ENCODE measurements at regions not wholly inside any gene's neighbourhood (a gene's known extent, or its start where the extent isn't known, plus 50 kb on each side); places are given as distances from the start of the nearest gene placed in this dataset.

DNA sequence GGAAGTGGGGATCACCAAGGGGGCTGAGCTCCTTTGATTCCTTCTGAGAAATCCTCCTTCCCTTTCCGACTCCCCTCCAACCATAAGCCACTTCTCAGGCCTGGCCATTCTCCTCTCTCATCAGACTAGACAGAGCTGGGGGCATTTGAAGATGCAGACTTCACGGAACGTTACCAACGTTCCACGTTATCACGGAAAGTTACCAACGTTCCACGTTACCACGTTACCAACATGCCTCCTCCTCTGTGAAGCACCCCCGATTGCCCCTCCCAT, 85.4 kb upstream of the WWC2 start:
- DNase-seq (ENCODE audit: low read depth, low spot score) (no peak), ATAC-seq (no peak)
- ChIA-PET RAD21 (ENCODE audit: low non-redundant PET in 1 of 2, low total read pairs in 2 of 2, uncharacterized antibody in 2 of 2, unreplicated experiment in 2 of 2) (no interaction called here), POLR2A (interaction anchor here (0.6 kb wide), 1 partner anchor 102 kb away, joined by 3 read pairs; no protein-coding TSS in a partner anchor), CTCF (no interaction called here)
- intact Hi-C loops (cut with micrococcal nuclease) = no loop called here
- Histone ChIP-seq H3K27me3 (ENCODE audit: insufficient read depth, low read length) (peaks cover 20% of the 10 kb centered on the region; the same call in 1 of the 2 replicates), H2AFZ (ENCODE audit: low read depth, low read length, poor library complexity, severe bottlenecking) (no peak overlapping the region), H3K4me1 (ENCODE audit: control insufficient read depth in 1 of 2, insufficient read depth in 2 of 2, low read length in 2 of 2) (no peaks in the 10 kb centered on the region), H3K4me2 (ENCODE audit: low read length) (no peak overlapping the region), H3K79me2 (ENCODE audit: insufficient read depth, low read length) (no peaks in the 10 kb centered on the region), H3K36me3 (ENCODE audit: control insufficient read depth in 1 of 2, insufficient read depth in 2 of 2, low read length in 2 of 2) (no peaks in the 10 kb centered on the region), H3K9me2 (ENCODE audit: insufficient read depth) (no peaks in the 10 kb centered on the region), H3K4me3 (replicated peaks in 1 of 2; ENCODE audit: low read depth in 1 of 2, low read length in 2 of 2) (no peak overlapping the region), H3K9me3 (ENCODE audit: control insufficient read depth in 1 of 2, insufficient read depth in 1 of 2, low read depth in 1 of 2, low read length in 2 of 2) (no peaks in the 10 kb centered on the region), H4K20me1 (ENCODE audit: insufficient read depth) (no peaks in the 10 kb centered on the region), H3K27ac (ENCODE audit: low read depth, low read length) (no peak overlapping the region), H3K9ac (ENCODE audit: low read length) (no peak overlapping the region)
- no TSS peak for BruUV-seq (replicated peaks)
- no peak for TF ChIP-seq SRF (IDR thresholded peaks at IDR 0.05; ENCODE audit: low read depth)

DNA sequence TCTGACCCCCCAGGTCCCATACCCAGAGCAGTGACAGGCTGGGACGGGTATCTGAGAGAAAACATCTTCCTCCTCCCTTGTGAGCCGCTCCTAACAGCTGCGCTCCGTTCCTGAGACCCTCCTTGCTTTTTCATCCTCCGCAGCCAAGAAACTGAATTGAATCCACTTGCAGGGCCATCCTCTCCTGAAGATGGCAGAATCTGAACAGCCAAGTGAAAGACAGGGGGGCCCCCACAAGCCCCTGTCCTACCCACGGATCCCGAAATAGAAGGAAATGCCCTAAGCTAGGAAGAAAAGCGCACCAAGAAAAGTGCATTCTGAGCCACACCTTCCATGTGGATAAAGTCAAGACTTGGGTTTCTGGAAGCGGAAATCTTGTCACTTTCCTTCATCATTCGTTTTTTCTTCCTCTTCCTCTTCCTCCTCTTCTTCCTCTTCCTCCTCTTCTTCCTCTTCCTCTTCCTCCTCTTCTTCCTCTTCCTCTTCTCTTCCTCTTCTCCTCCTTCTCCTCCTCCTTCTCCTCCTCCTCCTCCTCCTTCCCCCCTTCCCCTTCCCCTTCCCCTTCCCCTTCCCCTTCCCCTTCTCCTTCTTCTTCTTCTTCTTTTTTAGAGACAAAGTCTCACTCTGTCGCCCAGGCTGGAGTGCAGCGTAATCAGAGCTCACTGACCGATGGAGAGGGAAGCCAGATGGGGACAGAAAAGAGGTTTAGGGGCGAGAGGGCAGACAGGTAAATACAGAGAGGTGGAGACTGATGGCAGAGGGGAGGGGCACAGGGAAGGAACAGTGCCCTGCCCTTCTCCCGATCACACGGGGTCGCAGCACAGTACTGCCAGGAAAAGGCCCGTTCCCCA, 86.0 kb upstream of the WWC2 start:
- Histone ChIP-seq H3K9ac (ENCODE audit: low read length) (no peak overlapping the region), H3K79me2 (ENCODE audit: insufficient read depth, low read length) (no peaks in the 10 kb centered on the region), H3K4me3 (replicated peaks in 1 of 2; ENCODE audit: low read depth in 1 of 2, low read length in 2 of 2) (no peak overlapping the region), H3K4me2 (ENCODE audit: low read length) (no peak overlapping the region), H3K9me3 (ENCODE audit: control insufficient read depth in 1 of 2, insufficient read depth in 1 of 2, low read depth in 1 of 2, low read length in 2 of 2) (no peaks in the 10 kb centered on the region), H3K9me2 (ENCODE audit: insufficient read depth) (no peaks in the 10 kb centered on the region), H2AFZ (ENCODE audit: low read depth, low read length, poor library complexity, severe bottlenecking) (no peak overlapping the region), H3K27ac (ENCODE audit: low read depth, low read length) (no peak overlapping the region), H3K36me3 (ENCODE audit: control insufficient read depth in 1 of 2, insufficient read depth in 2 of 2, low read length in 2 of 2) (no peaks in the 10 kb centered on the region), H4K20me1 (ENCODE audit: insufficient read depth) (no peaks in the 10 kb centered on the region), H3K4me1 (ENCODE audit: control insufficient read depth in 1 of 2, insufficient read depth in 2 of 2, low read length in 2 of 2) (no peaks in the 10 kb centered on the region), H3K27me3 (ENCODE audit: insufficient read depth, low read length) (peaks cover 20% of the 10 kb centered on the region; the same call in 1 of the 2 replicates)
- no TSS peak for BruUV-seq (replicated peaks)
- ChIA-PET POLR2A (no interaction called here), CTCF (no interaction called here), RAD21 (ENCODE audit: low non-redundant PET in 1 of 2, low total read pairs in 2 of 2, uncharacterized antibody in 2 of 2, unreplicated experiment in 2 of 2) (no interaction called here)
- ATAC-seq = peak; percentile 67
- intact Hi-C loops (cut with micrococcal nuclease) = no loop called here
- DNase-seq (ENCODE audit: low read depth, low spot score) = no peak
- TF ChIP-seq ELF1 (IDR thresholded peaks at IDR 0.05; ENCODE audit: borderline replicate concordance, low read depth) (no peak), EGR1 (IDR thresholded peaks at IDR 0.05; ENCODE audit: low read depth) (no peak), JUND (IDR thresholded peaks at IDR 0.05) (no peak), MAX (IDR thresholded peaks at IDR 0.05) (no peak), ZFX (IDR thresholded peaks at IDR 0.05) (no peak), EZH2 (IDR thresholded peaks at IDR 0.05) (no peak), FOSL1 (IDR thresholded peaks at IDR 0.05; ENCODE audit: low read depth) (no peak), SP1 (IDR thresholded peaks at IDR 0.05; ENCODE audit: low read depth) (no peak), ZBTB33 (IDR thresholded peaks at IDR 0.05; ENCODE audit: extremely low read depth, insufficient replicate concordance, low read length) (no peak), POLR2AphosphoS5 (IDR thresholded peaks at IDR 0.05; ENCODE audit: low read depth, low read length) (no peak), CEBPB (IDR thresholded peaks at IDR 0.05; ENCODE audit: low read depth) (no peak), CBX3 (IDR thresholded peaks at IDR 0.05; ENCODE audit: low read depth) (no peak), RAD21 (IDR thresholded peaks at IDR 0.05; ENCODE audit: low read depth) (no peak), EZH2phosphoT487 (IDR thresholded peaks at IDR 0.05; ENCODE audit: borderline replicate concordance) (no peak)
- TF ChIP-seq, protein P1, sequence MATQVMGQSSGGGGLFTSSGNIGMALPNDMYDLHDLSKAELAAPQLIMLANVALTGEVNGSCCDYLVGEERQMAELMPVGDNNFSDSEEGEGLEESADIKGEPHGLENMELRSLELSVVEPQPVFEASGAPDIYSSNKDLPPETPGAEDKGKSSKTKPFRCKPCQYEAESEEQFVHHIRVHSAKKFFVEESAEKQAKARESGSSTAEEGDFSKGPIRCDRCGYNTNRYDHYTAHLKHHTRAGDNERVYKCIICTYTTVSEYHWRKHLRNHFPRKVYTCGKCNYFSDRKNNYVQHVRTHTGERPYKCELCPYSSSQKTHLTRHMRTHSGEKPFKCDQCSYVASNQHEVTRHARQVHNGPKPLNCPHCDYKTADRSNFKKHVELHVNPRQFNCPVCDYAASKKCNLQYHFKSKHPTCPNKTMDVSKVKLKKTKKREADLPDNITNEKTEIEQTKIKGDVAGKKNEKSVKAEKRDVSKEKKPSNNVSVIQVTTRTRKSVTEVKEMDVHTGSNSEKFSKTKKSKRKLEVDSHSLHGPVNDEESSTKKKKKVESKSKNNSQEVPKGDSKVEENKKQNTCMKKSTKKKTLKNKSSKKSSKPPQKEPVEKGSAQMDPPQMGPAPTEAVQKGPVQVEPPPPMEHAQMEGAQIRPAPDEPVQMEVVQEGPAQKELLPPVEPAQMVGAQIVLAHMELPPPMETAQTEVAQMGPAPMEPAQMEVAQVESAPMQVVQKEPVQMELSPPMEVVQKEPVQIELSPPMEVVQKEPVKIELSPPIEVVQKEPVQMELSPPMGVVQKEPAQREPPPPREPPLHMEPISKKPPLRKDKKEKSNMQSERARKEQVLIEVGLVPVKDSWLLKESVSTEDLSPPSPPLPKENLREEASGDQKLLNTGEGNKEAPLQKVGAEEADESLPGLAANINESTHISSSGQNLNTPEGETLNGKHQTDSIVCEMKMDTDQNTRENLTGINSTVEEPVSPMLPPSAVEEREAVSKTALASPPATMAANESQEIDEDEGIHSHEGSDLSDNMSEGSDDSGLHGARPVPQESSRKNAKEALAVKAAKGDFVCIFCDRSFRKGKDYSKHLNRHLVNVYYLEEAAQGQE (IDR thresholded peaks at IDR 0.05; ENCODE audit: low read depth) = no peak
- TF ChIP-seq, protein P2, sequence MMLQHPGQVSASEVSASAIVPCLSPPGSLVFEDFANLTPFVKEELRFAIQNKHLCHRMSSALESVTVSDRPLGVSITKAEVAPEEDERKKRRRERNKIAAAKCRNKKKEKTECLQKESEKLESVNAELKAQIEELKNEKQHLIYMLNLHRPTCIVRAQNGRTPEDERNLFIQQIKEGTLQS (IDR thresholded peaks at IDR 0.05) = no peak
